ENCODE measurements at regions not wholly inside any gene's neighbourhood (a gene's known extent, or its start where the extent isn't known, plus 50 kb on each side); places are given as distances from the start of the nearest gene placed in this dataset.

GRCh38 chr6:56897789-56898529 is 56.9 kb upstream of the BEND6 start:
- TF ChIP-seq POLR2A (IDR thresholded peaks at IDR 0.05) (no peak), CTCF (IDR thresholded peaks at IDR 0.05) (no peak)
- Histone ChIP-seq H3K27me3 (no peaks in the 10 kb centered on the region), H3K27ac (no peak overlapping the region), H3K9me3 (no peaks in the 10 kb centered on the region), H3K36me3 (no peaks in the 10 kb centered on the region), H3K4me3 (replicated peaks in 1 of 3) (no peak overlapping the region), H3K4me1 (no peaks in the 10 kb centered on the region)
- DNase-seq = no peak
- WGBS, 2 donors = 90 to 91% methylated on average over 4 of the region's 4 CpGs
- intact Hi-C loops (cut with DNase I) = no loop called here

GRCh38 chr6:56891754-56892153 is 63.2 kb upstream of the BEND6 start:
- H3K27ac ChIP-seq = no peak overlapping the region
- no peak for TF ChIP-seq POLR2A (IDR thresholded peaks at IDR 0.05)
- no peak for TF ChIP-seq CTCF (IDR thresholded peaks at IDR 0.05)
- no peak for DNase-seq
- no peaks in the 10 kb centered on the region for H3K27me3 ChIP-seq
- no peaks in the 10 kb centered on the region for H3K9me3 ChIP-seq
- H3K4me3 ChIP-seq (replicated peaks in 1 of 3) = no peak overlapping the region
- no peaks in the 10 kb centered on the region for H3K36me3 ChIP-seq
- WGBS, 2 donors = 69 to 73% methylated on average over 2 of the region's 2 CpGs
- intact Hi-C loops (cut with DNase I) = no loop called here
- no peaks in the 10 kb centered on the region for H3K4me1 ChIP-seq

GRCh38 chr6:56890683-56891429 is 64.1 kb upstream of the BEND6 start:
- no peaks in the 10 kb centered on the region for H3K27me3 ChIP-seq
- H3K27ac ChIP-seq = no peak overlapping the region
- TF ChIP-seq CTCF (IDR thresholded peaks at IDR 0.05) (no peak), POLR2A (IDR thresholded peaks at IDR 0.05) (no peak)
- WGBS, 2 donors = 88 to 90% methylated on average over 7 to 8 of the region's 8 CpGs
- no peaks in the 10 kb centered on the region for H3K9me3 ChIP-seq
- no peak for DNase-seq
- intact Hi-C loops (cut with DNase I) = no loop called here
- H3K4me3 ChIP-seq (replicated peaks in 1 of 3) = no peak overlapping the region
- H3K36me3 ChIP-seq = no peaks in the 10 kb centered on the region
- H3K4me1 ChIP-seq = no peaks in the 10 kb centered on the region

GRCh38 chr6:56890066-56890465 is 64.8 kb upstream of the BEND6 start:
- no peak for TF ChIP-seq POLR2A (IDR thresholded peaks at IDR 0.05)
- no peak for TF ChIP-seq CTCF (IDR thresholded peaks at IDR 0.05)
- Histone ChIP-seq H3K27ac (no peak overlapping the region), H3K9me3 (no peaks in the 10 kb centered on the region), H3K36me3 (no peaks in the 10 kb centered on the region), H3K4me1 (no peaks in the 10 kb centered on the region), H3K27me3 (no peaks in the 10 kb centered on the region), H3K4me3 (replicated peaks in 1 of 3) (no peak overlapping the region)
- DNase-seq = no peak
- WGBS, 2 donors = 73% methylated on average over 3 of the region's 3 CpGs
- intact Hi-C loops (cut with DNase I) = no loop called here

- Histone ChIP-seq H3K4me1 (no peaks in the 10 kb centered on the region), H3K27ac (no peak overlapping the region)
- DNase-seq = no peak
Observed at GRCh38 chr6:56889492-56889891, 65.4 kb upstream of the BEND6 start.

More at GRCh38 chr6:56889492-56889891, 65.4 kb upstream of the BEND6 start:
- intact Hi-C loops (cut with DNase I) = no loop called here
- TF ChIP-seq CTCF (IDR thresholded peaks at IDR 0.05) = no peak
- no peak for TF ChIP-seq POLR2A (IDR thresholded peaks at IDR 0.05)
- Histone ChIP-seq H3K36me3 (no peaks in the 10 kb centered on the region), H3K9me3 (no peaks in the 10 kb centered on the region), H3K4me3 (replicated peaks in 1 of 3) (no peak overlapping the region), H3K27me3 (no peaks in the 10 kb centered on the region)

All from thyroid gland (tissue), 4 donors.